Natural killer cell (primary cell): ENCODE measurements at regions not wholly inside any gene's neighbourhood (a gene's known extent, or its start where the extent isn't known, plus 50 kb on each side); places are given as distances from the start of the nearest gene placed in this dataset.

Experiments
- ATAC-seq, 3 donors: fragments of 150-1000 bp in 2 of 3; fragments of 200-7000 bp in 1 of 3; cut with Tn5 transposase; 1 replicate in 1 of 3; 2 replicates in 2 of 3; pipeline ENCODE4 v1.10.0; 2021; ENCODE audit warnings: mild to moderate bottlenecking in 2 of 3, moderate library complexity in 2 of 3
- DNase-seq, 2 donors: peaks; one replicate each; pipeline versions ENCODE4 v3.0.0 to v3.0.0-alpha.2; 2013 to 2021; ENCODE audit warnings: mixed read lengths in 1 of 2
- H3K27ac ChIP-seq: one replicate; pipeline ENCODE4 v1.5.1; 2013; ENCODE audit warnings: mild to moderate bottlenecking, low read length
- H3K27me3 ChIP-seq: one replicate; pipeline ENCODE4 v1.6.1; 2013; ENCODE audit warnings: low read length; ENCODE audit not compliant: control insufficient read depth, insufficient read depth
- H3K36me3 ChIP-seq: one replicate; pipeline ENCODE4 v1.6.1; 2013; ENCODE audit warnings: low read length; ENCODE audit not compliant: control insufficient read depth, insufficient read depth
- H3K4me1 ChIP-seq: one replicate; pipeline ENCODE4 v1.6.1; 2013; ENCODE audit warnings: low read length; ENCODE audit not compliant: control insufficient read depth, insufficient read depth
- H3K4me3 ChIP-seq: one replicate; pipeline ENCODE4 v1.5.1; 2013; ENCODE audit warnings: low read length
- H3K9me3 ChIP-seq: one replicate; pipeline ENCODE4 v1.6.1; 2013; ENCODE audit warnings: low read length; ENCODE audit not compliant: control insufficient read depth, insufficient read depth
- H3K27ac Mint-ChIP-seq, 2 donors: one replicate each; pipeline ENCODE4 v1.8.0; 2022; ENCODE audit warnings: mild to moderate bottlenecking in 2 of 2, mixed read lengths in 2 of 2, moderate library complexity in 1 of 2
- H3K27me3 Mint-ChIP-seq, 2 donors: one replicate each; pipeline ENCODE4 v1.8.0; 2022; ENCODE audit warnings: low read depth in 2 of 2, mixed read lengths in 2 of 2
- H3K36me3 Mint-ChIP-seq: one replicate; pipeline ENCODE4 v1.8.0; 2022; ENCODE audit warnings: mixed read lengths
- H3K4me1 Mint-ChIP-seq, 2 donors: one replicate each; pipeline ENCODE4 v1.8.0; 2022; ENCODE audit warnings: mixed read lengths in 2 of 2
- H3K4me3 Mint-ChIP-seq: one replicate; pipeline ENCODE4 v1.8.0; 2022; ENCODE audit warnings: mild to moderate bottlenecking, moderate library complexity, mixed read lengths
- H3K9me3 Mint-ChIP-seq, 2 donors: one replicate each; pipeline ENCODE4 v1.8.0; 2022; ENCODE audit warnings: mixed read lengths in 2 of 2
- WGBS: methylation state at CpG from one replicate; pipeline ENCODE4 v1.1.7; 2013; ENCODE audit warnings: missing lambda C conversion rate; ENCODE audit not compliant: insufficient coverage; 5-methylcytosine and 5-hydroxymethylcytosine counted together
- intact Hi-C: fragments of 100-400 bp; cut with micrococcal nuclease; formaldehyde crosslinking; loops from one replicate; pipeline ENCODE4 v1.14.2; 2022
- TF ChIP-seq, protein P1 (sequence below): fragments of 200-600 bp; IDR thresholded peaks from one replicate; pipeline ENCODE4 v1.8.0; 2022; ENCODE audit warnings: antibody characterized with exemption

DNA sequence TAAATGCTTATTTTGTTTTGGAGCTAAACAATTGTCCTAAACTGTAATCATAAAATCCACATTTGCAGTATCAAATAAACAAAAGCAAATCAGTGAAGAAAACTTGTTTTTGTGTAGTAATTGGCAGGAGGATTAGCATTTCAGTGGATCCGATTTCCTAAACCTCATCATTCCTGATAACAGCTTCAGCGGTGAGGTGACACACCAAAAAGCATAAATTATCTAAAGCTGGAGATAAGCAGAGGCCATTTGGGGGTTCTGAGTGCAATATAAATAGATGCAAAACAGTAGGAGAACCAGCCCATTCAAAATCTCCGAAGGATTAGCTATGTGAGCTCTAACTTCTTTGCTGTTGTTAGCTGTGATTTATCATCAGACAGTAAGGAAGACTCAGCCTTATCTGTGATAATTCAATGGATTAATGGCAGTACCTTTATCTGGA is 235.8 kb downstream of the EPHA7 start:
- H3K9me3 Mint-ChIP-seq = peaks cover 4 to 11% of the 10 kb centered on the region in 2 donors
- no peak overlapping the region for H3K4me3 Mint-ChIP-seq
- Histone ChIP-seq H3K27me3 (no peaks in the 10 kb centered on the region), H3K27ac (no peak overlapping the region), H3K9me3 (no peaks in the 10 kb centered on the region), H3K4me3 (no peak overlapping the region), H3K36me3 (no peaks in the 10 kb centered on the region), H3K4me1 (no peaks in the 10 kb centered on the region)
- H3K27me3 Mint-ChIP-seq = no peaks in the 10 kb centered on the region
- no peaks in the 10 kb centered on the region for H3K4me1 Mint-ChIP-seq
- TF ChIP-seq, protein P1, sequence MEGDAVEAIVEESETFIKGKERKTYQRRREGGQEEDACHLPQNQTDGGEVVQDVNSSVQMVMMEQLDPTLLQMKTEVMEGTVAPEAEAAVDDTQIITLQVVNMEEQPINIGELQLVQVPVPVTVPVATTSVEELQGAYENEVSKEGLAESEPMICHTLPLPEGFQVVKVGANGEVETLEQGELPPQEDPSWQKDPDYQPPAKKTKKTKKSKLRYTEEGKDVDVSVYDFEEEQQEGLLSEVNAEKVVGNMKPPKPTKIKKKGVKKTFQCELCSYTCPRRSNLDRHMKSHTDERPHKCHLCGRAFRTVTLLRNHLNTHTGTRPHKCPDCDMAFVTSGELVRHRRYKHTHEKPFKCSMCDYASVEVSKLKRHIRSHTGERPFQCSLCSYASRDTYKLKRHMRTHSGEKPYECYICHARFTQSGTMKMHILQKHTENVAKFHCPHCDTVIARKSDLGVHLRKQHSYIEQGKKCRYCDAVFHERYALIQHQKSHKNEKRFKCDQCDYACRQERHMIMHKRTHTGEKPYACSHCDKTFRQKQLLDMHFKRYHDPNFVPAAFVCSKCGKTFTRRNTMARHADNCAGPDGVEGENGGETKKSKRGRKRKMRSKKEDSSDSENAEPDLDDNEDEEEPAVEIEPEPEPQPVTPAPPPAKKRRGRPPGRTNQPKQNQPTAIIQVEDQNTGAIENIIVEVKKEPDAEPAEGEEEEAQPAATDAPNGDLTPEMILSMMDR = no peak
- H3K36me3 Mint-ChIP-seq = no peaks in the 10 kb centered on the region
- ATAC-seq (no peak), DNase-seq (no peak)
- WGBS = 14% methylated on average over 2 of the region's 3 CpGs
- no peak overlapping the region for H3K27ac Mint-ChIP-seq
- intact Hi-C loops = no loop called here

DNA sequence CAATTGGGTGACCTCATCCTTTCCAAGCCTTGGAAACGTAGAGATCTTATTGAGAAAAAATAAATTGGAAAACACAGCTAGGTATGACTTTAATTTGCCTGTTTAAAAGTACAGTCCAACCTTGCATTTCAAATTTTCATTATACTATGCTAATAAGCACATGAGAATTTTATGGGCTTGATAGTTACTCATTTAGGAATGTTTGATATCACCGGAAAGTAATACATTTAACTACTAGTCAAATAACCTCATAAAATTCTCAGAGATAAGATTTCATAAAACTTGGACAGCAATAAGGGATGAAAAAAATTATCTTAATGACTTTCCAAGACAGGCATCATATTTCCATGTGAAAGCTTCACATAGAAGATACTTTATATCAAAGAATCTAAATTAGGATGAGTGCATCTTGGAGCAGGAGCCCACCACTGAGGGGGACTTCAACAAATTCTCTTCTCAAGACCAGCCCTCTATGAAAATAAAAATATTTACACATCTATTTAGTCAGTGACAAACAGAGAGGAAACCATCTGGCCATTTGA is 236.3 kb downstream of the EPHA7 start:
- H3K4me1 ChIP-seq = no peaks in the 10 kb centered on the region
- WGBS = no CpG with 5 or more reads among the region's 2 CpGs
- Mint-ChIP-seq H3K9me3 (peaks cover 5 to 11% of the 10 kb centered on the region in 2 donors), H3K4me3 (no peak overlapping the region), H3K27me3 (no peaks in the 10 kb centered on the region), H3K4me1 (no peaks in the 10 kb centered on the region), H3K36me3 (no peaks in the 10 kb centered on the region), H3K27ac (no peak overlapping the region)
- DNase-seq = no peak
- H3K4me3 ChIP-seq = no peak overlapping the region
- H3K27me3 ChIP-seq = no peaks in the 10 kb centered on the region
- H3K27ac ChIP-seq = no peak overlapping the region
- H3K9me3 ChIP-seq = no peaks in the 10 kb centered on the region
- intact Hi-C loops = no loop called here
- ATAC-seq = no peak
- no peaks in the 10 kb centered on the region for H3K36me3 ChIP-seq
- TF ChIP-seq, protein P1 = no peak

- Mint-ChIP-seq H3K9me3 (peaks cover 14 to 21% of the 10 kb centered on the region in 2 donors), H3K36me3 (no peaks in the 10 kb centered on the region), H3K4me1 (no peaks in the 10 kb centered on the region), H3K27ac (no peak overlapping the region), H3K4me3 (no peak overlapping the region), H3K27me3 (no peaks in the 10 kb centered on the region)
- no peaks in the 10 kb centered on the region for H3K9me3 ChIP-seq
- no CpG with 5 or more reads among the region's 2 CpGs for WGBS
- no peak overlapping the region for H3K4me3 ChIP-seq
- no peaks in the 10 kb centered on the region for H3K36me3 ChIP-seq
- H3K27me3 ChIP-seq = no peaks in the 10 kb centered on the region
- intact Hi-C loops = no loop called here
- TF ChIP-seq, protein P1 = no peak
- H3K27ac ChIP-seq = no peak overlapping the region
- DNase-seq (no peak), ATAC-seq (no peak)
- H3K4me1 ChIP-seq = no peaks in the 10 kb centered on the region
Observed at GRCh38 chr6:93177918-93178317, 241.4 kb downstream of the EPHA7 start.

GRCh38 chr6:93177438-93177837 is 241.9 kb downstream of the EPHA7 start:
- no peak overlapping the region for H3K4me3 ChIP-seq
- Mint-ChIP-seq H3K36me3 (no peaks in the 10 kb centered on the region), H3K27ac (no peak overlapping the region), H3K4me3 (no peak overlapping the region), H3K27me3 (no peaks in the 10 kb centered on the region), H3K9me3 (peaks cover 14 to 21% of the 10 kb centered on the region in 2 donors), H3K4me1 (no peaks in the 10 kb centered on the region)
- no peaks in the 10 kb centered on the region for H3K4me1 ChIP-seq
- ATAC-seq (no peak), DNase-seq (no peak)
- no peaks in the 10 kb centered on the region for H3K36me3 ChIP-seq
- no peaks in the 10 kb centered on the region for H3K9me3 ChIP-seq
- TF ChIP-seq, protein P1 = no peak
- 50% methylated on average over 2 of the region's 3 CpGs for WGBS
- H3K27me3 ChIP-seq = no peaks in the 10 kb centered on the region
- intact Hi-C loops = no loop called here
- no peak overlapping the region for H3K27ac ChIP-seq
